ENCODE measurements at regions not wholly inside any gene's neighbourhood (a gene's known extent, or its start where the extent isn't known, plus 50 kb on each side); places are given as distances from the start of the nearest gene placed in this dataset.

- no peak for TF ChIP-seq ZNF462 (CRISPR knock-in tag; IDR thresholded peaks at IDR 0.05)
Measured at GRCh38 chr2:184154438-184154837, 443.9 kb upstream of the ZNF804A start (continued).

GRCh38 chr2:184155791-184156190, 442.5 kb upstream of the ZNF804A start:
- no peak overlapping the region for H3K27ac ChIP-seq (ENCODE audit: low read depth)
- H3F3A ChIP-seq (replicated peaks; ENCODE audit: low read depth) = no peaks in the 10 kb centered on the region
- H3K27me3 Mint-ChIP-seq (ENCODE audit: insufficient read depth, low read depth, poor library complexity) = no peaks in the 10 kb centered on the region
- no peaks in the 10 kb centered on the region for H4K20me1 ChIP-seq (replicated peaks; ENCODE audit: insufficient read depth)
- no peak overlapping the region for H3K4me3 ChIP-seq
- no peak overlapping the region for H3K4me2 ChIP-seq
- H2AFZ ChIP-seq = no peak overlapping the region
- H3K9me3 Mint-ChIP-seq = peaks cover 7% of the 10 kb centered on the region; the same call in 1 of the 3 replicates
- peaks cover 15% of the 10 kb centered on the region; the same call in 2 of the 3 replicates for H3K4me1 Mint-ChIP-seq
- peaks cover 4% of the 10 kb centered on the region; the same call in 2 of the 3 replicates for H3K36me3 Mint-ChIP-seq (ENCODE audit: low read depth)
- no peak overlapping the region for H3K27ac Mint-ChIP-seq
- no peaks in the 10 kb centered on the region for H3K79me2 ChIP-seq (replicated peaks; ENCODE audit: insufficient read depth)
- H3K9me2 ChIP-seq (ENCODE audit: insufficient read depth) = no peaks in the 10 kb centered on the region
- peaks cover 15% of the 10 kb centered on the region; the same call in 1 of the 2 replicates for H3K4me1 ChIP-seq (ENCODE audit: insufficient read depth)
- no peaks in the 10 kb centered on the region for H3K27me3 ChIP-seq (ENCODE audit: insufficient read depth)
- DNase-seq (ENCODE audit: low spot score) = no peak
- no peak for ATAC-seq
- H3K36me3 ChIP-seq (ENCODE audit: insufficient read depth) = no peaks in the 10 kb centered on the region
- H3K4me3 Mint-ChIP-seq = no peak overlapping the region
- no peak for TF ChIP-seq ETS1 (IDR thresholded peaks at IDR 0.05)
- TF ChIP-seq EZH2 (IDR thresholded peaks at IDR 0.05; ENCODE audit: low read depth, unreplicated experiment) = no peak
- TF ChIP-seq CREB1 (CRISPR knock-in tag; IDR thresholded peaks at IDR 0.05; ENCODE audit: low read depth) = no peak
- TF ChIP-seq NANOG (IDR thresholded peaks at IDR 0.05; ENCODE audit: borderline replicate concordance) = no peak
- TF ChIP-seq ZNF331 (CRISPR knock-in tag; IDR thresholded peaks at IDR 0.05; ENCODE audit: low read depth) = no peak
- TF ChIP-seq ZNF114 (CRISPR knock-in tag; IDR thresholded peaks at IDR 0.05) = no peak
- no peak for TF ChIP-seq POLR2AphosphoS5 (IDR thresholded peaks at IDR 0.05; ENCODE audit: low read depth)
- TF ChIP-seq ZNF462 (CRISPR knock-in tag; IDR thresholded peaks at IDR 0.05) = no peak
- TF ChIP-seq STAT1 (IDR thresholded peaks at IDR 0.05; ENCODE audit: unreplicated experiment) = no peak

Data from GM23338 (cell line).